Lung (tissue), 11 donors: ENCODE measurements at regions not wholly inside any gene's neighbourhood (a gene's known extent, or its start where the extent isn't known, plus 50 kb on each side); places are given as distances from the start of the nearest gene placed in this dataset.

Source experiments
- ATAC-seq: fragments of 200-7000 bp; cut with Tn5 transposase; one replicate; pipeline ENCODE4 v1.9.1; 2020; ENCODE audit warnings: moderate number of reproducible peaks; ENCODE audit not compliant: insufficient read depth, low FRiP score
- DNase-seq, 3 donors: peaks; one replicate each; pipeline ENCODE4 v3.0.0-alpha.2; 2013 to 2017
- H3K27ac ChIP-seq, 2 donors: one replicate each; pipeline ENCODE4 v1.5.1; 2013; ENCODE audit warnings: mild to moderate bottlenecking in 2 of 2, moderate library complexity in 2 of 2, control low read depth in 1 of 2, inconsistent platforms in 1 of 2, low read depth in 1 of 2, low read length in 1 of 2
- H3K27me3 ChIP-seq, 3 donors: one replicate each; pipeline ENCODE4 v1.5.1; 2013; ENCODE audit warnings: low read length in 2 of 3; ENCODE audit not compliant: control insufficient read depth in 3 of 3, insufficient read depth in 3 of 3
- H3K36me3 ChIP-seq, 4 donors: one replicate each; pipeline ENCODE4 v1.5.1; 2013; ENCODE audit warnings: low read length in 4 of 4, mild to moderate bottlenecking in 1 of 4, moderate library complexity in 1 of 4; ENCODE audit not compliant: control insufficient read depth in 4 of 4, insufficient read depth in 4 of 4
- H3K4me1 ChIP-seq, 5 donors: one replicate each; pipeline ENCODE4 v1.5.1; 2013; ENCODE audit warnings: low read length in 5 of 5, mild to moderate bottlenecking in 2 of 5, moderate library complexity in 1 of 5; ENCODE audit not compliant: control insufficient read depth in 5 of 5, insufficient read depth in 5 of 5
- H3K4me3 ChIP-seq: one replicate; pipeline ENCODE4 v1.5.1; 2013; ENCODE audit warnings: mild to moderate bottlenecking, control low read depth, moderate library complexity
- H3K9ac ChIP-seq, 2 donors: one replicate each; pipeline ENCODE4 v1.5.1; 2013; ENCODE audit warnings: low read length in 2 of 2, control low read depth in 1 of 2; ENCODE audit not compliant: insufficient read depth in 1 of 2
- H3K9me3 ChIP-seq, 4 donors: one replicate each; pipeline ENCODE4 v1.5.1; 2013; ENCODE audit warnings: low read length in 3 of 4, mild to moderate bottlenecking in 1 of 4, moderate library complexity in 1 of 4; ENCODE audit not compliant: control insufficient read depth in 4 of 4, insufficient read depth in 3 of 4
- CTCF ChIP-seq: IDR thresholded peaks from 2 replicates; pipeline ENCODE4 v1.5.1; 2012; ENCODE audit warnings: mild to moderate bottlenecking; ENCODE audit errors: control extremely low read depth, extremely low read depth
- WGBS, 2 donors: extraction: QIAGEN DNeasy Blood & Tissue Kit; methylation state at CpG; one replicate each; pipeline ENCODE4 v1.1.7; 2013; 5-methylcytosine and 5-hydroxymethylcytosine counted together
- donor health status: control.
- donor health status: control.
- donor health status: Bipolar disorder and iron deficiency.
- donor health status: healthy.
- donor health status: DM: yes; HTN: yes; CAD: no.

GRCh38 chr9:28926306-28926705 lies 1353.0 kb upstream of the C9orf72 start:
- Histone ChIP-seq H3K4me3 (no peak overlapping the region), H3K36me3 (no peaks in the 10 kb centered on the region), H3K27ac (no peak overlapping the region), H3K4me1 (no peaks in the 10 kb centered on the region), H3K27me3 (no peaks in the 10 kb centered on the region), H3K9me3 (peaks cover 0 to 2% (median 0%) of the 10 kb centered on the region in 4 donors), H3K9ac (no peak overlapping the region)
- 72 to 80% methylated on average over 3 of the region's 3 CpGs for WGBS, 2 donors
- DNase-seq (no peak), ATAC-seq (no peak)
- TF ChIP-seq CTCF, result no peak

- no peaks in the 10 kb centered on the region for H3K4me1 ChIP-seq
- TF ChIP-seq CTCF, result no peak
- H3K9me3 ChIP-seq, result peaks cover 0 to 2% (median 0%) of the 10 kb centered on the region in 4 donors
- 73 to 84% methylated on average over 1 of the region's 1 CpG for WGBS, 2 donors
- no peaks in the 10 kb centered on the region for H3K36me3 ChIP-seq
- H3K27ac ChIP-seq, result no peak overlapping the region
- H3K9ac ChIP-seq, result no peak overlapping the region
- H3K4me3 ChIP-seq, result no peak overlapping the region
- H3K27me3 ChIP-seq, result no peaks in the 10 kb centered on the region
- DNase-seq (no peak), ATAC-seq (no peak)
These were observed 1354.4 kb upstream of the C9orf72 start for GRCh38 chr9:28927691-28928090.

GRCh38 chr9:28929433-28929832 lies 1356.2 kb upstream of the C9orf72 start:
- no peaks in the 10 kb centered on the region for H3K36me3 ChIP-seq
- DNase-seq, result no peak
- H3K9me3 ChIP-seq, result peaks cover 0 to 2% (median 0%) of the 10 kb centered on the region in 4 donors
- H3K27ac ChIP-seq, result no peak overlapping the region
- ATAC-seq, result no peak
- no peaks in the 10 kb centered on the region for H3K4me1 ChIP-seq
- no peak for TF ChIP-seq CTCF
- WGBS, 2 donors, result 61 to 94% methylated on average over 3 of the region's 3 CpGs
- H3K4me3 ChIP-seq, result no peak overlapping the region
- no peak overlapping the region for H3K9ac ChIP-seq
- peaks cover 0 to 2% (median 0%) of the 10 kb centered on the region in 3 donors for H3K27me3 ChIP-seq

- 91 to 92% methylated on average over 3 of the region's 3 CpGs for WGBS, 2 donors
- Histone ChIP-seq H3K9ac (no peak overlapping the region), H3K27ac (no peak overlapping the region), H3K4me3 (no peak overlapping the region), H3K36me3 (no peaks in the 10 kb centered on the region), H3K27me3 (peaks cover 0 to 2% (median 0%) of the 10 kb centered on the region in 3 donors), H3K9me3 (peaks cover 0 to 2% (median 0%) of the 10 kb centered on the region in 4 donors), H3K4me1 (no peaks in the 10 kb centered on the region)
- no peak for ATAC-seq
- no peak for TF ChIP-seq CTCF
- DNase-seq, result no peak
These were observed 1357.5 kb upstream of the C9orf72 start for GRCh38 chr9:28930766-28931165.
